GM21576 (cell line): ENCODE measurements at regions not wholly inside any gene's neighbourhood (a gene's known extent, or its start where the extent isn't known, plus 50 kb on each side); places are given as distances from the start of the nearest gene placed in this dataset.

Experiments
- ATAC-seq: cut with Tn5 transposase; IDR thresholded peaks from one replicate; pipeline ENCODE4 v1.9.1; 2021; ENCODE audit warnings: mild to moderate bottlenecking, moderate library complexity; ENCODE audit not compliant: unreplicated experiment

DNA sequence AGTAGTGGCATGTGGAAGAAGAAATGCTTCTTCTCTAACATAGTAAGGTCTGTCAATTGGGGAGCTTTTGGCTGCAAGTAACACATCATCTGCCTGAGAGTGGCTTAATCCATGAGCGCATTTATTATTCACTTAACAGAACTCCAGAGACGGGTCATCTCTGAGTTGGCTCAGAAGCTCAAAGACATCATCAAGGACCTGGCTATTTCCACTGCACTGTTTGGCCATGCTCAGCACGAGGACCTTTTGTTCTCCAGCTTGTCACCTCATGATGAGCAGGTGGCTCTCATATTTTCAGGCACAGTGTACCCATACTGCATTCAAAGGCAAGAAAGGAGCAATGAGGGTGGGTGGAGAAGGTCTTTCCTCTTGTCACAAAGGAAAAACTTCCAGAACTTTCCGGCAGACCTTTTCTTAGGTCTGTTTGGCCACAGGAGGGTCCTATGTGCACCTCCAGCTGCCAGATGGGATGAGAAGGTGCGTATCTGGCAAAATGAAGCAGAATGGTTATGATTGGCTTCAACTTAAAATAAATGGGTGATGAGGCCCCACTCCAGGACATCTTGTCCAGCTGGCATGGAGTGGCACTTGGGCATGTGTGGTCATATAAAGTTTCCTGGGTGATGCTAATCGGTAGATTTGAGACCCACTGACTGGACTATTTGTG, 55.6 kb upstream of the SHH start:
- ATAC-seq: no peak

DNA sequence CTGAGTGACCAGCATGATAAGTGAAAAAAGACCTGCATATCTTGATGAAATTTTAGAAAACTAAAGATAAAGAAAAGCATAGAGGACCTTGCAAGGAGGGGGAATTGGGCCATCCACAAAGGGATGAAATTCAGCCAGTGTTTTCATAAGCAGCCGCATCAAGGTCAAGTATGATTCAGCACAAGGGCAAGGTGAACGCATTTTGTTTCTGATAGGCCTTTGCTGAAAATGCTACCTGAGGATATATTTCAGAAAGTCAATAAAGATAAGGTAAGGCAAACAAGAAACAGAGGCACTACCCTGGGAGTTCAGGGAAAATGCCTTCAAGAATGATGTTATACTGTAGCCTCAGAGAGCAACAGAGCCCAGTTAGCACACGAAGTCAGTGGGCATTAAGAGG, 55.0 kb upstream of the SHH start:
- no peak for ATAC-seq

GRCh38 chr7:155865830-155866525, 53.7 kb upstream of the SHH start:
- ATAC-seq: no peak

DNA sequence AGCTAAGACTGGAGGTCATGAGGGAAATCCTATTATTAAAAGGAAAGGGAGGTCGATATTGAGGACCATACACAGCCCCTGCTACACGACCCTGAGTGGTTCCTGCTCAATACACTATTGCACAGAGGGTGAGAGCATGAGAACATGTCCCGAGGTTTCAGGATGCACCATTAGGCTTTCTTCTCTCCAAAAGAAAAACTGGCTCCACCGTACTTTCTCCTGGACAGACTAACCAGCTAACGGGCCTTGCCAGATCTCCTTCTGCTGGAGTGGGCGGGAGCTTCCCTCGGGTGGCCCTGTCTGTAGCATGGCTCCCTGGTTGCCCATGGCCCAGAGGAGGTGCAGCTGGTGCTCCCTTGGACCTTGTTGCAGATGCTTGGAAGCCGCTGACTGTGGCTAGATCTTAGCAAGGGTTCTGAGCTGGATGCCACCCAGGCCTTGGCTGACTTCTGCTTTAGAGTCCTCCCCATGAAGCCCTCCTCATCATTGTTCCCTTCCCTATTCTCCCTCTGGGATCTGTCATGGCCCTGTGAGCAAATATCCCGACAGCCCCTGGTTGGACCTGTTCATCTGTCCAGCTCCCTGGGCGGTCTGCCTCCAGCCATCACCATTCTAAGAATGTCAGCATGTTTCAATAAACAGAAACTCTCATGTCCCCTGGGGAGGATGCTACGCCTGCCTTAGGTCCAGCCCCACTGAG, 52.9 kb upstream of the SHH start:
- no peak for ATAC-seq

GRCh38 chr7:155864271-155864985, 52.2 kb upstream of the SHH start:
- no peak for ATAC-seq

DNA sequence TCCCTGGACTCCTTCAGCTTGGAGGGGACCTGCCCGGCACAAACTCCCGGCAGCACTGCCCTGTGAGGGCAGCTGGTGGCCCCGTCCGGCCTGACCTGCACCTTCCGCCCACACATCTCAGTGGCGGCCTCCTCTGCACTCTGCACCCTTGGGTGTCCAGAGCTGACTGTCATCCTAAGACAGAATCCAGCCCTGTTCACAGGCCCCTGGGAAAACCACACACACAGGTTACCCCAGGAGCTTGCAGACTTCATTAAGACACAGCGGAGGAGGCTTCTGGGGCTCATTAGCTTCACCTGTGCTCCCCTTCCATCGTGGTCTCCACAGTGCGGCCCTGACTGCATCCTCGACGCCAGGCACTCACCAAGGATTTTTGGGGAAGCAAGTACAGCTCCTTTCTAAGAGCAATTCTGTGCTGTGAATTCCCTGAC, 51.5 kb upstream of the SHH start:
- ATAC-seq: no peak

GRCh38 chr7:155862123-155862892, 50.0 kb upstream of the SHH start:
- no peak for ATAC-seq
